SJCRH30 (cell line): ENCODE measurements at regions not wholly inside any gene's neighbourhood (a gene's known extent, or its start where the extent isn't known, plus 50 kb on each side); places are given as distances from the start of the nearest gene placed in this dataset.

Experiments
- DNase-seq, 2 experiments: peaks; one replicate each; pipeline ENCODE4 v3.0.0-alpha.2; 2015 to 2020
- H3K27ac ChIP-seq: fragments of 250-450 bp; sonication (Bioruptor Pico); 2 replicates; pipeline ENCODE4 v1.5.1; 2020; ENCODE audit warnings: mild to moderate bottlenecking, moderate library complexity
- H3K27me3 ChIP-seq: fragments of 250-450 bp; sonication (Bioruptor Pico); 2 replicates; pipeline ENCODE4 v1.5.1; 2020; ENCODE audit warnings: mild to moderate bottlenecking, moderate library complexity
- H3K36me3 ChIP-seq: fragments of 250-450 bp; sonication (Bioruptor Pico); 2 replicates; pipeline ENCODE4 v1.5.1; 2020; ENCODE audit warnings: mild to moderate bottlenecking, moderate library complexity
- H3K4me1 ChIP-seq: fragments of 250-450 bp; sonication (Bioruptor Pico); 2 replicates; pipeline ENCODE4 v1.5.1; 2020; ENCODE audit warnings: mild to moderate bottlenecking, moderate library complexity
- H3K4me3 ChIP-seq: fragments of 250-450 bp; sonication (Bioruptor Pico); 2 replicates; pipeline ENCODE4 v1.5.1; 2020; ENCODE audit warnings: mild to moderate bottlenecking, moderate library complexity
- H3K9me3 ChIP-seq: fragments of 250-450 bp; sonication (Bioruptor Pico); replicated peaks from 2 replicates; pipeline ENCODE4 v1.5.1; 2020; ENCODE audit warnings: mild to moderate bottlenecking, moderate library complexity

- Histone ChIP-seq H3K9me3 (no peaks in the 10 kb centered on the region), H3K36me3 (peaks cover 9% of the 10 kb centered on the region; the same call in 1 of the 2 replicates), H3K4me1 (peaks cover 13% of the 10 kb centered on the region), H3K4me3 (no peak overlapping the region), H3K27me3 (no peaks in the 10 kb centered on the region), H3K27ac (no peak overlapping the region)
- no peak for DNase-seq
Observed at GRCh38 chr1:201589186-201589585, 50.3 kb downstream of the NAV1 start.

- Histone ChIP-seq H3K27ac (no peak overlapping the region), H3K9me3 (no peaks in the 10 kb centered on the region), H3K36me3 (peaks cover 9% of the 10 kb centered on the region; the same call in 1 of the 2 replicates), H3K27me3 (no peaks in the 10 kb centered on the region), H3K4me1 (peaks cover 13% of the 10 kb centered on the region), H3K4me3 (no peak overlapping the region)
- DNase-seq = no peak
Observed at GRCh38 chr1:201590474-201590873, 51.5 kb downstream of the NAV1 start.

DNA sequence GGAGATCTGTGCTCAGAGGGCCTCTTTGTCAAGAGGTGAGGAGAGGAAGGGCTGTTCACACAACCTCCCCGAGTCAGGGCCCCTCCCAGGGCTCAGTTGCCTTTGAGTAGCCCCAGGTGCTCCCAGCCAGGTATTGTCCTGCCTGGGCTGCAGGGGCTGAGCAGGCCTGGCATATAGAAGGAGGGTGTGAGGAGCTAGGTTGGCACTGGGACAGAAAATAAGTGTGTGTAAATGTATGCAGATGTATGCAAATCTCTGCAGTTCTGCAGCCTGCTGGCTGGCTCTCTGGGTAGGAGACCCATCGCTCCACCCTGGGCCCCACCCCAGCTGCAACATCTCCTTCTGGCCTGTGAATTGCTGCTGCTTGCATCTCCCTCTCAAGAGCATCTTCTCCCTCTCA lies 52.4 kb downstream of the NAV1 start:
- DNase-seq = no peak
- Histone ChIP-seq H3K36me3 (peaks cover 14% of the 10 kb centered on the region), H3K4me1 (peaks cover 13% of the 10 kb centered on the region), H3K9me3 (no peaks in the 10 kb centered on the region), H3K27ac (no peak overlapping the region), H3K27me3 (no peaks in the 10 kb centered on the region), H3K4me3 (no peak overlapping the region)

DNA sequence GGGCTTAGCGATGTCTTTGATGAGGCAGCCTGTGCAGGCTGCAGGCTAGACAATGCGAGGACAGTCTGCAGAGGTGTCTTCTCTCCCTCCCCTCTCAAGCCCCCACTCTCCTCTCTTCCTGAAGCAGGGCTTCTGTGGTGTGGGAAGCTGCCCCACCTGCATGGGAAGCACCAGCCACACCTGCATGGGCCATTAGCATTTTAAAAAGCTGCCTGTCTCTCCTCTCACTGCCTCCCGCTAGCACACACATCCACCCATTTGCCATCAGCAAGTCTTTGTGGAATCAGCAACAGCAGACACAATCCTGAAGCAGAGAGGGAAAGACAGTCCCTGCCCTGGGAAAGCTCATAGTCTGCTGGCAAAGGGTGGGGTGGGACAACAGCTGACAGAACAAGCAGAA lies 53.1 kb downstream of the NAV1 start:
- H3K27me3 ChIP-seq = no peaks in the 10 kb centered on the region
- no peak overlapping the region for H3K4me3 ChIP-seq
- peaks cover 17% of the 10 kb centered on the region for H3K36me3 ChIP-seq
- H3K4me1 ChIP-seq = peaks cover 13% of the 10 kb centered on the region
- DNase-seq = no peak
- no peaks in the 10 kb centered on the region for H3K9me3 ChIP-seq
- no peak overlapping the region for H3K27ac ChIP-seq

GRCh38 chr1:201593200-201593921 lies 54.4 kb downstream of the NAV1 start:
- no peaks in the 10 kb centered on the region for H3K9me3 ChIP-seq
- H3K36me3 ChIP-seq = peaks cover 13% of the 10 kb centered on the region
- H3K27ac ChIP-seq = no peak overlapping the region
- peak; percentile 50 to 68 for DNase-seq
- H3K4me3 ChIP-seq = no peak overlapping the region
- peaks cover 13% of the 10 kb centered on the region for H3K4me1 ChIP-seq
- H3K27me3 ChIP-seq = no peaks in the 10 kb centered on the region

DNA sequence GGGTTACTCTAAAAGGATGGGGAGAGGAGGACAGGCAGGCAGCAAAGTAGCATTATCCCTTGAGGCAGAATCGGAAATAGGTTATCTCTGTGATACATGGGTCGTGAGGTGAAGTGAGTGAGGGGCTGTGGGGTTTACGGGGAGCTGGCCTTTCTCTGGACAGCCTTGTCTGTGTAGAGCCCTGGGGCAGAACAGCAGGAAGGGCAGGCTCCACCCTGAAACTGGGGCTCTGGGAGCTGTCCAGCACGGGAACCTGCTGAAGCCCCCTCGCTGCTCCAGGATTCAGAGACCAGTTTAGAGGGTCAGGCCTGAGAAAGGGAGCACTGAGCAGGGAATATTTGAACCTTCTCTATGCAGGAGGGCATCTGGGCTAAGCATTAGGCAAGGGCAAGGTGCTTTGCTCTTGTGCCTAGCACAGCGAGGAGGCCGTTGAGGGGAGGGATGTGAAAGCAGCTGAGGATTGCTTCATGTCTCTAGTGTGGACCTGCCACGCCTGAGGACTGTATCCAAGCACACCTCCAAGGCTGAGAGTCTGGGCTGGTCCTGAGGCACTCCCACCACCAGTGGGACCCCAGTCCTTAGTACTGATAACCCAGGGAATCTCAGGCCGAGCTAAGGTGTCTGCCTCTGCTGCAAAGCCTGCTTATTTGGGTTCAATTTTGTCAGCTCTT lies 55.8 kb downstream of the NAV1 start:
- DNase-seq = peak; percentile 59 to 62
- Histone ChIP-seq H3K27me3 (no peaks in the 10 kb centered on the region), H3K9me3 (no peaks in the 10 kb centered on the region), H3K27ac (no peak overlapping the region), H3K4me1 (peaks cover 13% of the 10 kb centered on the region), H3K36me3 (peaks cover 13% of the 10 kb centered on the region), H3K4me3 (no peak overlapping the region)

GRCh38 chr1:201595381-201595780 lies 56.5 kb downstream of the NAV1 start:
- Histone ChIP-seq H3K27ac (no peak overlapping the region), H3K9me3 (no peaks in the 10 kb centered on the region), H3K27me3 (no peaks in the 10 kb centered on the region), H3K36me3 (peaks cover 13% of the 10 kb centered on the region), H3K4me3 (no peak overlapping the region), H3K4me1 (peaks cover 13% of the 10 kb centered on the region)
- DNase-seq = no peak

GRCh38 chr1:201596101-201596868 lies 57.4 kb downstream of the NAV1 start:
- Histone ChIP-seq H3K36me3 (peaks cover 13% of the 10 kb centered on the region), H3K4me1 (peaks cover 13% of the 10 kb centered on the region), H3K9me3 (no peaks in the 10 kb centered on the region), H3K4me3 (no peak overlapping the region), H3K27me3 (no peaks in the 10 kb centered on the region), H3K27ac (no peak overlapping the region)
- DNase-seq = no peak

DNA sequence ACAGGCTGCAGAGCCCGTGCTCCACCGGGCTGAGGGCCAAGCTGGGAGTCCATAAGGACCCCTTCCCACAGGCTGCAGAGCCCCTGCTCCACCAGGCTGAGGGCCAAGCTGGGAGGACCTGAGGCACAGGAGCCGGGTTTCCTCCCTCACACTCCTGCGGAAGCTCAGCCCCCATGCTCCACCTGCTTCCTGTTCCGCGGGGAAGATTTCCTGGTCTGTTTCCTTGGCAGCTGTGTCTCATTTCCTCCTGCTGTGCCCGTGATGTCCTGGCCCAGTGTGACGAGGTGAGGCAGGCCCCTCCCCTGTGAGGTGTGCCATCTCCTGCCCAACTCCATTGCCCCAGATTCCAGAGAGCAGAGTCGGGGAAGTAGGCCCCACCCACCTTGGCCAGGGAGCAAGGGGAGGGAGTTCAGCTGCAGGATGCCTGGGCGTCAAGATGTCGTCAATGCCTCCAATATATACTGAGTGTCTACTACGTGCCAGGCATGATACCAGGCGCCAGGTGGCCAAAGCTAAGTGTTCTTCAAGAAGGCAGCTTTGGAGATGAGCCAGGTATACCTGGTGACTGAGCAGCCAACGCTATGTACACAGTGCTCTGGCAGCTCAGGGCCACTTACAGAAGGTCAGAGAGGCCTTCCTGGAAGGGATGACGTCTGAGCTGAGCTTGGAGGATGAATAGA lies 58.8 kb downstream of the NAV1 start:
- no peak for DNase-seq
- H3K9me3 ChIP-seq = no peaks in the 10 kb centered on the region
- H3K27me3 ChIP-seq = no peaks in the 10 kb centered on the region
- H3K4me1 ChIP-seq = peaks cover 22% of the 10 kb centered on the region
- peaks cover 13% of the 10 kb centered on the region for H3K36me3 ChIP-seq
- H3K27ac ChIP-seq = no peak overlapping the region
- no peak overlapping the region for H3K4me3 ChIP-seq

- Histone ChIP-seq H3K27me3 (no peaks in the 10 kb centered on the region), H3K27ac (no peak overlapping the region), H3K4me3 (no peak overlapping the region), H3K9me3 (no peaks in the 10 kb centered on the region), H3K4me1 (peaks cover 21% of the 10 kb centered on the region), H3K36me3 (peaks cover 13% of the 10 kb centered on the region)
- DNase-seq = no peak
Observed at GRCh38 chr1:201598396-201598795, 59.5 kb downstream of the NAV1 start.

- H3K4me3 ChIP-seq = no peak overlapping the region
- H3K27ac ChIP-seq = no peak overlapping the region
- H3K27me3 ChIP-seq = no peaks in the 10 kb centered on the region
- peaks cover 13% of the 10 kb centered on the region for H3K36me3 ChIP-seq
- H3K9me3 ChIP-seq = no peaks in the 10 kb centered on the region
- peaks cover 23% of the 10 kb centered on the region for H3K4me1 ChIP-seq
- no peak for DNase-seq
Observed at GRCh38 chr1:201598973-201599372, 60.0 kb downstream of the NAV1 start.

DNA sequence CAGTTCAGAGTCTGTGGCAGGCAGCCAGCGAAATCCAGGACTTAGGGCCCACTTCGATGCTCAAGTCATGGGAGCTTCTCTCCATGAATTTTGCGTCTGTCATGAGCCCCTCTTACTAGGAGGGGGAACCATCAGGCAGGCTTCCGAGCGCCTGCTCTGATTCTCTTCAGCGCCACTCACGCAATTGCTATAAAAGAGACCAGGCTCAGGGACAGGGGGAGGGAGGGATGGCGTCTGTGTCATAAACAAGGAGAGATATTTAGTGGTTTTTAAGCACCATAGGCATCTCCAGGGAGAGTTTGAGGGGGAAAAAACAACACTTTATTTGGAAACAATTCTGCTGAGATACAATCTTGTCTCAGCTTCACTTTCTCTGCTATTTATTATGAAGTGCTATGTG lies 60.6 kb downstream of the NAV1 start:
- peaks cover 13% of the 10 kb centered on the region for H3K36me3 ChIP-seq
- no peak overlapping the region for H3K4me3 ChIP-seq
- H3K27ac ChIP-seq = no peak overlapping the region
- H3K4me1 ChIP-seq = peaks cover 26% of the 10 kb centered on the region
- no peaks in the 10 kb centered on the region for H3K9me3 ChIP-seq
- DNase-seq = no peak
- no peaks in the 10 kb centered on the region for H3K27me3 ChIP-seq

GRCh38 chr1:201602413-201603265 lies 63.7 kb downstream of the NAV1 start:
- DNase-seq = peak; percentile 87 to 93
- no peaks in the 10 kb centered on the region for H3K9me3 ChIP-seq
- H3K27me3 ChIP-seq = no peaks in the 10 kb centered on the region
- H3K4me3 ChIP-seq = no peak overlapping the region
- H3K27ac ChIP-seq = peak overlapping the region; percentile 71
- peaks cover 5% of the 10 kb centered on the region; the same call in 1 of the 2 replicates for H3K36me3 ChIP-seq
- H3K4me1 ChIP-seq = peaks cover 34% of the 10 kb centered on the region
